Right lung (tissue), 2 donors: ENCODE measurements at regions not wholly inside any gene's neighbourhood (a gene's known extent, or its start where the extent isn't known, plus 50 kb on each side); places are given as distances from the start of the nearest gene placed in this dataset.

Experiments used
- DNase-seq, 2 donors: peaks; one replicate each; pipeline ENCODE4 v3.0.0-alpha.2; 2013

DNA sequence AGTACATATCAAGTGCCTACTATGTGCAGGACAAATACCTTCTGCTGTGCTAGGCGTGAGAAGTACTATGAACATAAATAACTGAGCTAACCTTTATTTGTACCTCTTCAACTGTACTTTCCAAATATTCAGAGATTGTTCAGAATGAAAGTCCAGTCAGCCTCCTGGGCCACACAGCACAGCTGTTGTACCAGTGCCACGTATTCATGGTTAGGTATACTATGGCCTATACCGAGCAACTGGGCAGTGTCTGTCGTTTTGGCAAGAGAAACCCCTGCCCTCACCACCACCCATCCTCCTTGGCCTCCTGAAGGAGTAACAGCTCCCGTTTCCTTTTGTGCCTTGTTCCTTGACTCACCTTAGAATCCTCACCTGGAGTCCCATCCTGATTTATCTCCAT, 53.0 kb downstream of the RASSF10 start:
- DNase-seq = no peak

- no peak for DNase-seq
These were observed 55.5 kb downstream of the RASSF10 start for GRCh38 chr11:13064593-13064992.

DNA sequence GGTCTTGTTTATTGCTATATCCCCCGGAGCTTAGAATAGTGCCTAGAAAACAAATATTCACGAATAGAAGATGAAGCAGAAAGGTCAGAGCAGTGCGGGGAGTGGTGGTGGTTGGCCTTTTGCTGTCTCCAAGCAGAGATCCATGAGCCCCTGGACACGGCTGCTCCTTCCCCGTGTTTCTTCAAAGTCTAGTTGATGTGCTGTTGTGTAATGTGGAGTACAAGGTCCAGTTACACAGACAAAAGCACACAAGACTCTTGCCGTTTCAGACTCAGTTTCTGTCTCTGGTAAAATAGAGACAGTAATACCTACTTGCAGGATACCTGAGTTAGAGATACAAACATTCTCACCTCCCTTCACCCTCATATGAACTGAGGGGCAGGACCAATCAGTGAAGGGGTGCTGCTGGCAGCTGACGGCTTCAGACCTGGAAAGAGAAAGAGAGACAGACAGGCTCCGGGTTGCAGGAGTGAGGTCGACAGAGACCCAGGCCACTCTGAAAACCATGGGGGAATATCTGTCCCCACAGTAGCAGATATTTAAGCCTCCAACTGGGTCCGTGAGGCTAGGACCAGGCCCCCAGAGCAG, 56.2 kb downstream of the RASSF10 start:
- no peak for DNase-seq

GRCh38 chr11:13068211-13068610, 59.1 kb downstream of the RASSF10 start:
- no peak for DNase-seq

GRCh38 chr11:13073119-13073981, 64.2 kb downstream of the RASSF10 start:
- DNase-seq = no peak

DNA sequence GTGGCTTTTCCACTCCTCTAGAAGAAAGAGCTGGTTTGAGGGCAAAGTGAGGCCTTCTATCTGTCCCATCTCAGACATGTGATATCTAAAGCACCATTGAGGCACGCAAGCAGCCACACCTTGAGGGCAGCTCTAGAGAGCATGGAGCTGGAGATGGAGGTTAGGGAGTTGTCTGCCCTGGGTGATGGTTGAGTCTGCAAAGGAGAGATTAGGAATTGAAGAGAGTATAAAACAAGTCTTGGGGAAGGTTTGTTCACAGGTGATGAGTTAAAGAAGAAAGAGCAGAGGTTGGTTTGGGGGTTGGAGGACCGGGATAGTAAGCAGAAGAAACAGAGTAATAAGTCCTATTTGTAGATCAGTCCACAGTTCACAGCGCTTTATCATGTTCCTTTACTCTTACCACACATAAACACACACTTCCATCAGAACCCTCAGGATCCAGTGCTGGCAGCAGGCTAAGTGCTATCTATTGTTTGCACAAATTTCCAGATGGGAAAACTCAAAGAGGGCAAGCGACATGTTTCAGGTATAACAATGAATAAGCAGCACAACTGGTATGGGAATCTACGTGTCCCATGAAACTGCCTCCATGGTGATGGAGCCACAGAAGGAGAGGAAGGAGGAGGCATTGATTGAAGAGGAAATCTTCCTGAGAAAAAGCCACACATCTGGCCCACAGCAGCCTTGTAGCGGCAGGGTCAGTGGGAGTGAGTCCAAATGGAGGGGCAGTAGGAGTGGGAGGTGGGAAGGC, 65.8 kb downstream of the RASSF10 start:
- DNase-seq = no peak

DNA sequence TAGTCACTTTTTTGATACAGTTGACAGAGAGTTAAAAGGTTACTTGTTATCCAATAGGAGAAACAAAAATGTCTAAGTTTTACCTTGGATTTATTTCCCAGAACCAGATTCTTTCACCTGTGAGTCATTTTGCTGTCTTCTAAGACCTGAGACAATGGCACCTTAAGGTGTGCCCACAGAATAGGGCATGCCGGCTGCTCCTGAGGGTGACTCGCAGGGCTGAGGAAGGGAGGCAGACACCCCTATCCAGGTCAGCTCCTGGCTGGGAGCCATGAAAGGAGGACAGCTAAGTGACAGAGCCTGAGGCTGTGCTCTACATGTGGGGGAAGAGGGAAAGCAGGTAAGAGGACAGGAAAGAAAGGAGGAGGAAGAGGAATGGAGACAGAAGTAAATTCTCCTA, 67.8 kb downstream of the RASSF10 start:
- DNase-seq = no peak

- DNase-seq = no peak
These were observed 71.7 kb downstream of the RASSF10 start for GRCh38 chr11:13080861-13081260.

DNA sequence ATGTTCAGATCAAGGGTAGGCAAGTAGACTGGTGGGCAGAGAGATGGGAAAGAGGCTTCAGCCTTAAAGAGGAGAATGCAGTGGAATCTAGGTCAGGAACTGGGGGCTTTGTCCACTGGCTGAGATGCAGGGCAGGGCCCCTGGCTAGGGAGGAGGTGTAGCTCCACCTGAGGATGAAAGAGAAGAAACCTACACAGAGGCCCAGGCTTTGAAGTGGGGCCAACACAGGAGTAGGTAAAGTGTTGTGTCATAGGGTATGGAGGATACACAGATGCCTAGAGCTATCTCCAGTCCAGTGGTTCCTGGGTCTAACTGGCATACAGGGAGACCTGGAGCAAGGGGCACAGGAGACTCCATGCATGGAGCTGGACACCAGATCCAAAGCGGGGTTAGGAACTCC, 73.5 kb downstream of the RASSF10 start:
- DNase-seq = no peak

DNA sequence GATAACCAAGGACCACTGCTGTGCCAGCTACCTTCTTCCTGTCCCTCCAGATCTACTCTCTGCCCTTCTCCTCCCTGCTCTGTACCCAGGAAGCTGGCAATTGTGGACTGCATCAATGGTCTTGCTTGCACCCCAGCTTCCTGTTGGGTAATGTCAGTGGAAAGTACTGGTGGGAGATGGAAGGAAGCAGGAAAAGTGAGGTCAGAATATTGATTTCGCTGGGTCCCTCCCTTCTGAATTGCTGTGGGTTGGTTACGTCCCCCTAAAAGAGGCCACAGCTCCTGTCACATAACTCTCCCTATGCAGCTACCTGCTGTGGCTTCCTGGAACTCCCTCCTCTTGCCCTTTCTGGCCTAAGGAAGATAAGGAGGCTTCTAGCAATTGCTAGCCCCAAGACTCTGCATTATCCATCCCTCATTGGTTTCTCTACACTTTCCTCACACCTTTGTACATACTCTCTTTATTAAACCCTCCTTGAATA, 81.2 kb downstream of the RASSF10 start:
- no peak for DNase-seq

DNA sequence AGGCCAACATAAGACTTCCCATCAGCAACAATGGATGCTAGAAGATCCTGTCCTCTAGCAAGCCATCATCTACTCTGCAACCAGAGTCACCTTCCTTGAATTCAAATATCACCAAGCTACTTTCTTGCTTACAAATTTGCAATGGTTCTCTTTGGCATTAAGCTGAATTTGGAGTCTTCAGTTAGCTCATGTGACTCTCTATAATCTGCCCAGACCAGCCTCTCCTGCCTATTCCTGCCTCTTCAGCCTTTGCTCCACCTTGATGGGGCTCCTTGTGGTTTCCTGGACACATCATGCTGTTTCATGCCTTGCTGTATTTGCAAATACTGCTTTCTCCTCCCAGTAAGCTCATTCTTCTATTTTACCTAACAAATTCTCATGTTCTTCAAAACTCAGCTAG, 82.3 kb downstream of the RASSF10 start:
- DNase-seq = no peak

DNA sequence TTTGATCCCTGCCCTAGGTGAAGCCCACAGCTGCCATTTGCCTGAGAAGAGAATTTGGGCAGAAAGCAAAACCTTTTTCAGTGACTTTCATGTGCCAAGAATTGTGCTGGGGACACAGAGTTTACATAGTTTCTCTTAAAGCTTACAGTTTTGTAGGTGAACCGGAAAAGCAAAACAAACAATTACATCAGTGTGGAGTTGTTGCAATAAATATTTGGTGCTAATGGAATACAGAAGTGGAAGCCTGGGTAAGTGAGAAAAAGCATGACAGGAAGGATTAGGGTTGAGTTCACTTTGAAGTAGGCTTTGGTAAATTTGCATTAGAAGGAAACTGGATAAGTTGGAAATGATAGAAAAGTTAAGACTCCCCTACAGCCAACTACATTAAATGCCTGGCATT, 82.7 kb downstream of the RASSF10 start:
- no peak for DNase-seq

DNA sequence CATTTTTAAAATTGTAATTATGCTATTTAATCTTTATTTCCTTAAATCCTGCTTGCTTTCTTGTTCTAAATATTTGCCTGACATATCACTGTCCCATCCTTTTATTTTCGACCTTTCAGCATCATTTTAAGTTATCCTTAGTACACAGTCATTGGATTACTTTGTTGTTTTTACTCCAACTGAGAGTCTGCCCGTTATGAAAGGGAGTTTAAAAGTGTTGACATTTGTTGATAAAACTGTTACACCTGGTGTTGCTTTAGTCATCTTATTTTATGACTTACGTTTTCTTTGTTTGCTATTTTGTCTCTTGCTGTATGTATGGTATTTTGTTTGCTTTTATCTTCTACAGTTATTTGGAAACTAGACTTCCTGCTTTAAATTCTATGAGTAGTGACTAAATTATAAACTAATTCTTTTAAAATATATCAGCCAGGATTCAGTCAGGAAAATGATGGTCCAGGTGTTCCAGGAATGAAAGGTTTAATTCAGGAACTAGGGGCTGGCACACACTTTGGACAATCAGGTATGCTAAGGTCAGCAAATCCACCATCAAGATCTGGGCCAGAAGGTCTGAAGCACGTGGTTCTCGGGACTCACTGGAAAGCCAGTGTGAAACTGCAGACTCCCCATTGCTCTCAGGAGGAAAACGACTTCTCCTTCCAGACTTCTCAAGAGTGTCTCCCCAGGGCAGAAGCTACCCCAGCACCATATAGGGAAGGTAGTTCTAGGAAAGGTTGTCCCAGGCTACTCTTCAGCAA, 86.0 kb downstream of the RASSF10 start:
- DNase-seq = no peak

- DNase-seq = no peak
These were observed 88.9 kb downstream of the RASSF10 start for GRCh38 chr11:13098063-13098462.

DNA sequence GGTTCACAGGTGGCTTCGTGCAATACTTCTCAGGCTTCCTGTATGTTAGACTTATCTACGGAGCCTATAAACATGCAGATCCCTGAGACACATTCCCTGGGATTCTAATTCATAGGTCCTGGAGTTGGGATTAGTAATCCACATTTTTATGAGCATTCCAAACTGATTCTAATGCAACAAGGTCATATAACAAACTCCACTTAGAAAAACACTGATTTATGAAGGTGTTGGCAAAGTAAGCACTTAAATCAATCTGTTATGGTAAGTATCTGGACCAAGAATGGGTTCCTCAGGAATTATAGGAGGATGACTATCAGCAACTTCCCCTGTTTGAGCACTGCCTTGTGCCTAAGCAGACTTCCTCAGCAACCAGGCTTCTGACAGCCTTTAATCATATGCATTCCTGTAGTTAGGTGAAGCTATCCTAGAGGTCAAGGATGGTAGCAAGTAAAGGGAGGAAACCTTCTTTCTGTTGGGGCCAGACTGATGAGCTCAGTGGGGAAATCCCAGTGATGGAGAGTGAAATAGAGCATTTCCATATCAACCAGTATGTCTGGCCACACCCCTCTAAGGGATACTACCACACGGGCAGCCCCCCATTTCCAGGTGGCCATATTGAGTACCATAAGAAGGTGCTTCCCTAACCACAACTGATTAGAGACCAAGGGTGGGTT, 89.6 kb downstream of the RASSF10 start:
- no peak for DNase-seq

DNA sequence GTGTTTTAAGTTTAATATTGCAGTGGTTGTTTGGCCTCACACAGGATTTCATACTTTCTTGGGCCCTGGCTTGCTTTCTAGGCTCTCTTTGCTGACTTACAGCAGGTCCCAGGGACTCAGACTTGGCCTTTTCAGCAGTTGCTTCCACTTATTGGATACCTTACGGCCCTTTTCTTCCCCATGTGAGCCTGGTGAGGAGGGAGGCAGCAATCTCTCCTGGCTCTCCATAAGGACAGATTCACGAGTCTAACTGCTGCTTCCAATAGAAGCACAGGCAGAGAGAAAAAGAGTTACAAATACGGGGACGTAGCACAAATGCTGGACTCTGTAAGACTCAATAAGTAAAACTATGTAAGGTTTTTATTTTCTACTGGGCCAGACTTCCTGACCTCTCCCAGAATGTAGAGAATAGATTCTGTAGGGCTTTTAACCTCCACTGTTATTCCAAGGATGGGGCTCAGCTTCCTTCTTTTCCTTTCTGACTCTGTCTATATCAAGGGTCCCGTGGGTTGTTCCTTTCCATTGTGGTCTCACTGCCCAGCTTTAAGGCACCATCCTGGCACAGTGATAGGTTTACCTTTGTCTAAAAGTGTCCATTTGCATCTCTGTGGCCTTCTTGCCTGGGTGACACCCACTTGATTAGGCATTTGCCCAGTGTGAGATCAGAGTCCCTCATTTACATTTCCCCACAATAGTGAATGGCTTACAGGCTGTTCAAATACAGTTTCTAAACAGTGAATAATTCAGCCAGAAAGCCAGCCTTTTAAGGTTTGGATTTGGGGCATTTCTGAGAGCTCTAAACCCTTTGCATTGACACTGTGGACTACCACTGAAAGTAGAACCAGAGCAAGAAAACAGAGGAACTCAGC, 92.8 kb downstream of the RASSF10 start:
- no peak for DNase-seq

GRCh38 chr11:13102513-13102840, 93.4 kb downstream of the RASSF10 start:
- DNase-seq = no peak

GRCh38 chr11:13102865-13103539, 93.9 kb downstream of the RASSF10 start:
- DNase-seq = no peak

DNA sequence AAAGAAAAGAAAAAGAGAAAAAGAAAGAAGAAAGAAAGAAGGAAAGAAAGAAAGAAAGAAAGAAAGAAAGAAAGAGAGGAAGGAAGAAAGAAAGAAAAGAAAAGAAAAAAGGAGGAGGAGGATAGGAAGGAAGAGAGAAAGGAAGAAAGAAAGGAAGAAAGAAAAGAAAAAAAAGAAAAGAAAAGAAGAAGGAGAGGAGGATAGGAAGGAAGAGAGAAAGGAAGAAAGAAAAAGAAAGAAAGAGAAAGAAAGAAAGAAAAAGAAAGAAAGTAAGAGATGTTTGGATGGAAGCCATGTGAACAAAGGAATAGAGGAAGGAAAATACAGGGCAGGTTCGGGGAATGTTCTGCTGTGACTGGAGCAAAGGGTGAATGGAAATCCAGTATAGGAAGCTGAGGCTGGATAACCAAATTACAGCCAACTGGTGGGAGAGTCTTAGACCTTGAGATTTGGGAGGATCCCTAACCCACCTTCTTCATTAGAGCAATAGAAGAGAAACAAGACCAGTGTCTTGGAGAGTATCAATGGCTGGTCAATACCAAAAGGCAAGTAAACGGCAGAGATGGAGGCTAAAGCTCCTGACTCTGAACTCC, 94.9 kb downstream of the RASSF10 start:
- no peak for DNase-seq
